HTR-8/SVneo (cell line): ENCODE measurements at regions not wholly inside any gene's neighbourhood (a gene's known extent, or its start where the extent isn't known, plus 50 kb on each side); places are given as distances from the start of the nearest gene placed in this dataset.
"Not testable (repeated sequence)": the region's sequence is repeated elsewhere in the genome, so short reads cannot be mapped to it uniquely, and the experiment has no call there.

ENCODE experiments used
- DNase-seq: peaks from one replicate; pipeline ENCODE4 v3.0.0; 2011; ENCODE audit warnings: low spot score, mixed read lengths; ENCODE audit not compliant: insufficient read length
- FAIRE-seq: peaks from 2 replicates; lab custom pipeline; 2011; peaks lifted over from hg19 to GRCh38; lab: Jason Lieb, UNC

GRCh38 chrX:13226214-13226613 lies 93.6 kb downstream of the ATXN3L start:
- FAIRE-seq (peak; percentile 57), DNase-seq (no peak)

- DNase-seq (peak; percentile 83), FAIRE-seq (peak; percentile 89)
Measured at GRCh38 chrX:13223868-13224567, 95.8 kb downstream of the ATXN3L start.

- FAIRE-seq (no peak), DNase-seq (no peak)
Measured at GRCh38 chrX:13220916-13221315, 98.9 kb downstream of the ATXN3L start.

GRCh38 chrX:13219991-13220764 lies 99.7 kb downstream of the ATXN3L start:
- FAIRE-seq = no peak
- no peak for DNase-seq

- FAIRE-seq (no peak), DNase-seq (no peak)
Measured at GRCh38 chrX:13218758-13219157, 101.1 kb downstream of the ATXN3L start.

- DNase-seq = no peak
- FAIRE-seq = no peak
Measured at GRCh38 chrX:13216139-13216538, 103.7 kb downstream of the ATXN3L start.

- DNase-seq (no peak), FAIRE-seq (no peak)
Measured at GRCh38 chrX:13215729-13216128, 104.1 kb downstream of the ATXN3L start.

GRCh38 chrX:13212191-13212651 lies 107.6 kb downstream of the ATXN3L start:
- DNase-seq (no peak), FAIRE-seq (no peak)

- not testable (repeated sequence) for DNase-seq, FAIRE-seq
Measured at GRCh38 chrX:13210142-13210541, 109.7 kb downstream of the ATXN3L start.

GRCh38 chrX:13209704-13210103 lies 110.1 kb downstream of the ATXN3L start:
- DNase-seq, FAIRE-seq: not testable (repeated sequence)

- FAIRE-seq = no peak
Measured at GRCh38 chrX:13208281-13208935, 111.4 kb downstream of the ATXN3L start.

GRCh38 chrX:13203271-13203670 lies 116.6 kb downstream of the ATXN3L start:
- DNase-seq (no peak), FAIRE-seq (no peak)

More at GRCh38 chrX:13208281-13208935, 111.4 kb downstream of the ATXN3L start:
- no peak for DNase-seq

GRCh38 chrX:13201605-13202219 lies 118.1 kb downstream of the ATXN3L start:
- DNase-seq = no peak
- FAIRE-seq = no peak

- no peak for DNase-seq
- no peak for FAIRE-seq
Measured at GRCh38 chrX:13200398-13200797, 119.5 kb downstream of the ATXN3L start.

- DNase-seq (no peak), FAIRE-seq (no peak)
Measured at GRCh38 chrX:13198762-13199064, 121.1 kb downstream of the ATXN3L start.

- FAIRE-seq (no peak), DNase-seq (no peak)
Measured at GRCh38 chrX:13198056-13198761, 121.6 kb downstream of the ATXN3L start.

- DNase-seq (no peak), FAIRE-seq (no peak)
Measured at GRCh38 chrX:13196782-13197181, 123.1 kb downstream of the ATXN3L start.

GRCh38 chrX:13195340-13195739 lies 124.5 kb downstream of the ATXN3L start:
- FAIRE-seq (no peak), DNase-seq (no peak)

- no peak for FAIRE-seq
Measured at GRCh38 chrX:13194291-13195103, 125.4 kb downstream of the ATXN3L start.

More at GRCh38 chrX:13194291-13195103, 125.4 kb downstream of the ATXN3L start:
- no peak for DNase-seq
